Right lobe of liver (tissue), 6 donors: ENCODE measurements at regions not wholly inside any gene's neighbourhood (a gene's known extent, or its start where the extent isn't known, plus 50 kb on each side); places are given as distances from the start of the nearest gene placed in this dataset.
"Not testable (repeated sequence)": the region's sequence is repeated elsewhere in the genome, so short reads cannot be mapped to it uniquely, and the experiment has no call there.

Experiments used
- ATAC-seq, 4 donors: fragments of 200-7000 bp; cut with Tn5 transposase; one replicate each; pipeline ENCODE4 v1.9.1; 2020; ENCODE audit warnings: mild to moderate bottlenecking in 4 of 4, moderate library complexity in 4 of 4
- DNase-seq, 3 donors: peaks; one replicate each; pipeline ENCODE4 v3.0.0-alpha.2; 2020
- H3K27ac ChIP-seq, 3 donors: fragments of 200-600 bp; one replicate each; pipeline ENCODE4 v1.8.0; 2022
- H3K27me3 ChIP-seq, 2 donors: fragments of 200-600 bp; one replicate each; pipeline ENCODE4 v1.8.0; 2022
- H3K36me3 ChIP-seq, 4 donors: fragments of 200-600 bp; sonication (generic) in 1 of 4; one replicate each; pipeline versions ENCODE4 v1.5.1 to v1.8.0; 2017 to 2022; ENCODE audit warnings: control low read depth in 1 of 4
- H3K4me1 ChIP-seq, 4 donors: fragments of 200-600 bp; sonication (generic) in 1 of 4; one replicate each; pipeline versions ENCODE4 v1.5.1 to v1.8.0; 2017 to 2022; ENCODE audit warnings: control low read depth in 1 of 4
- H3K4me3 ChIP-seq, 3 donors: fragments of 200-600 bp; one replicate each; pipeline ENCODE4 v1.8.0; 2022
- H3K9me3 ChIP-seq, 4 donors: fragments of 200-600 bp; sonication (generic) in 1 of 4; one replicate each; pipeline versions ENCODE4 v1.5.1 to v1.8.0; 2017 to 2022; ENCODE audit warnings: control low read depth in 1 of 4
- CTCF ChIP-seq, 4 donors: fragments of 200-600 bp in 3 of 4; fragments of 450-650 bp in 1 of 4; IDR thresholded peaks; one replicate each; pipeline versions ENCODE4 v1.5.1 to v1.8.0; 2016 to 2022; ENCODE audit warnings: antibody characterized with exemption in 4 of 4, mild to moderate bottlenecking in 2 of 4
- POLR2A ChIP-seq: fragments of 450-650 bp; IDR thresholded peaks from one replicate; pipeline ENCODE4 v1.6.1; 2017; ENCODE audit warnings: antibody characterized with exemption, mild to moderate bottlenecking
- WGBS: methylation state at CpG from one replicate; pipeline ENCODE4 v1.1.6; 2018; ENCODE audit warnings: low coverage, low lambda C conversion rate; ENCODE audit not compliant: insufficient coverage; ENCODE audit errors: missing lambda C conversion rate; 5-methylcytosine and 5-hydroxymethylcytosine counted together
- intact Hi-C, 2 donors: fragments of 100-400 bp; cut with DNase I; formaldehyde crosslinking; loops; one replicate each; pipeline versions ENCODE4 v1.11.2 to v1.14.1; 2022
- donor health status: DM: no; HTN: yes; CAD: no.
- donor health status: DM: no; HTN: no; CAD: no.
- donor health status: DM: no; HTN: no; CAD: no.
- donor health status: DM: no; HTN: yes; CAD: no.
- donor health status: DM: no; HTN: yes; CAD: no.

DNA sequence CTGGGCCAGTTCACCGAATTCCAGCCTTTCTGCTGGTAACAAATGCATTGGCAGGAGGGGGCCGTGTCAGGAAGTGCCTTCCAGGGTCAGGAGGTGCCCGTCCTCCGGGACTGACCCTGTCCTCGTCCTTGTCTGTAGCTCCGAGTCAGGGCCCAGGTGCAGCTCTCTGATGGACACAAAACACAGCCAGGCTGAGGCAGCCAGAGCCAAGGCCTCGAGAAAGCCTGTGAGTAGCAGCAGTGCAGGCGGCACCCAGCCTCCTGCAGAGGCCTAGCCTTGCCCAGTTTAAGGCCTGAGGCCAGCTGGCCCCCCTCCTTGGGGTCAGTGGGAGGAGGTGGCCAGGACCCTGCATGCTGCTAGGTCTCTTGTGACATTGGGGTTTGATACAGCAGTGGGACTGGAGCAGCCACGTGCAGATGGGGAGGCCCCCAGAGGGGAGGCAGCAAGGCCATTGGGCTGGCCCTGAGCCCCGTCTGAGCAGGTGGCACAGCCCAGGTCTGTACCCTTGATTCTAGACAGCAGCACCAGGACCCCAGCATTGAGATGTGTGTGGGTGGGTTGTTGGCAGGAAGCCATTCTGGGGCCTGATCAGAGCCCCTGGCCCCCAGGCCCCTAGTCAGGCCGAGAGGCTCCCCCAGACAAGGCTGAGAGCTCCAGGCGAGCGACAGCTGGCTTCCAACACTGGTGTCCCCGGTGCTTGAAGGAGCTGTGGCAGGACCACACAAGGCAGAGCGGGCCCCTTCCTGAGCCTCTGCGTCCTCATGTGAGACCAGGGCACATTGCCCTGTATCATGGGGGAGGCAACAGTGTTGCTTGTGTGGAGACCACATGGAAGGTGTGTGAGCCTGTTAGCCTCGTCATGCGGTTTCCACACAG is 196.9 kb downstream of the LIPI start:
- H3K27me3 ChIP-seq, ATAC-seq, H3K4me3 ChIP-seq, H3K4me1 ChIP-seq, H3K27ac ChIP-seq, H3K9me3 ChIP-seq, DNase-seq, intact Hi-C loops, H3K36me3 ChIP-seq: not testable (repeated sequence)
- 100% methylated on average over 1 of the region's 18 CpGs for WGBS

DNA sequence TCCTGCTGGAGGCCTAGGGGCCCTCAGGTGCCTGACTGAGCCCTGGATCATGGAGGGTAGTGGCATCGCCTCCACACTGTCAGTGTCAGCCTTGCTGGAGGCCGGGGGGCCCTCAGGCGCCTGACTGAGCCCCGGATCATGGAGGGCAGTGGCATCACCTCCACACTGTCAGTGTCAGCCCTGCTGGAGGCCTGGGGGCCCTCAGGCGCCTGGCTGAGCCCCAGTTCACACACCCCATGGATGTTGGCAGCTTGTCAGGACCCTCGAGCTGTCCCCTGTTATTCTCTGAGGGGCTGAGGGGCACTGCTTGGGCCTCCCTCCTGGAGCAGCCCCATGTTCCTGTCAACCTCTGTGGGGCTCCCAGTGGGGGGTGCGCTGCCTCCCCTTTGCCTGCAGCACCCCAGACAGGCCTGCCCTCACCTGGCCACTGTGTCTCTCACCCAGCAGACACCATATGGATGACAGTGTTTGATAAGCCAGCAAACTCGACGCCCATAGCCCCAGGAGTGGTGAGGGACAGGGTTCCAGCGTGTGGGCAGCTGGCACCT is 197.6 kb downstream of the LIPI start:
- H3K36me3 ChIP-seq: no peaks in the 10 kb centered on the region
- no CpG with 5 or more reads among the region's 10 CpGs for WGBS
- no peaks in the 10 kb centered on the region for H3K4me1 ChIP-seq
- DNase-seq (no peak), ATAC-seq (no peak)
- no peak overlapping the region for H3K27ac ChIP-seq
- TF ChIP-seq POLR2A (no peak), CTCF (IDR thresholded peaks at IDR 0.05) (no peak)
- no peaks in the 10 kb centered on the region for H3K27me3 ChIP-seq
- intact Hi-C loops: no loop called here
- H3K9me3 ChIP-seq: no peaks in the 10 kb centered on the region
- no peak overlapping the region for H3K4me3 ChIP-seq

DNA sequence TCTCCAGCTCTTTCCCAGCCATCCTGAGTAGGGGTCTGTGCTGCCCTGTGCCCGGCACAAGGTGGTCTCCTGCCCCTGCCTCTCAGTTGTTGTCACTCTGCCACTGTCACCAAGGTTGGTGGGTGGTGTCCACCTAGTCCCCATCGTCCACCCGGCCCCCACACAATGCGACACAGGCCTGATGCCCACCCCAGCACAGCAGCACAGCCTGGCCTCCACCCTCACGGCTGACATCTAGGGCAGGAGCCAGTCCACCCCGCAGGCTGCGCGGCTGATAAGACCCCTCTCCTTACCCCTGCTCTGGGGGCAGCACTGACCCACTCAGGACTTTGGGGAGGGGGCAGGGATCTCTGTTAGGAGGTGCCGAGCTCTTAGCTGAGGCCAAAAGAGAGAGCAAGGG is 198.3 kb downstream of the LIPI start:
- ATAC-seq (no peak), DNase-seq (no peak)
- Histone ChIP-seq H3K4me1 (no peaks in the 10 kb centered on the region), H3K4me3 (no peak overlapping the region), H3K9me3 (no peaks in the 10 kb centered on the region), H3K27me3 (no peaks in the 10 kb centered on the region), H3K36me3 (no peaks in the 10 kb centered on the region), H3K27ac (no peak overlapping the region)
- TF ChIP-seq CTCF (IDR thresholded peaks at IDR 0.05) (no peak), POLR2A (no peak)
- 85% methylated on average over 4 of the region's 9 CpGs for WGBS
- intact Hi-C loops: no loop called here

DNA sequence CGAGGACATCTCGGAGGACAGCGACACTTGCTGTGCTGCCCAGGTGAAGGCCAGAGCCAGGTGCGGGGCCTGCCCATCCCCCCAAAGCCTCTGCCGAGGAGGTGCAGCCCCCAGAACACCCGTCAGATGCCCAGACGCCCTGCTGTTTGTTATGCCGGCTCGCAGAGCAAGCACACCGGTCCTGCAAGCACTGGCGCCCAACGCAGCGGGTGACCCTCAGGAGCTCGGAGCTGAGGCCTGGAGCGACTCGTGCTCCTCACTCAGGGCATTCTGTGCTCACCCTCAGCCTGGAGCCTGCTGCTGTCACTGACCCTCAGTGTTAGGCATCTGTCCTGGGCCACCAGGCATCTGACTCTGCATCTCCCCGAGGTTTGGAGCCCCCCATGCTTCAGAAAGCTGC is 199.0 kb downstream of the LIPI start:
- not testable (repeated sequence) for DNase-seq

DNA sequence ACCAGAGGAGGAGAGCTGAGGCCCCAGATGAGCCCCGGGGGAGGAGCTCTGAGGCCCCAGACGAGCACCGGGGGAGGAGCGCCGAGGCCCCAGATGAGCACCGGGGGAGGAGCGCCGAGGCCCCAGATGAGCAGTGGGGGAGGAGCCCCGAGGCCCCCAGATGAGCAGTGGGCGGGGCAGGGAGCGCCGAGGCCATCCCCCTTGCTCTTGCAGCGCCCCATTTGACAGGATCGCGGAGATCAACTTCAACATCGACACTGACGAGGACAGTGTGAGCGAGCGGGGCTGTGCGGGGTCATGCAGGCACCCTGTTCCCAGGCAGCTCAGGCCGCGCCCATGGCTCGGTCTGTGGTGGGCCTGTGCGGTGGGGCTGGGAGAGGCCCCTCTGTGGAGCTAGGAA is 199.6 kb downstream of the LIPI start:
- H3K27me3 ChIP-seq, DNase-seq, H3K4me1 ChIP-seq, H3K9me3 ChIP-seq, ATAC-seq, H3K36me3 ChIP-seq, intact Hi-C loops, H3K27ac ChIP-seq, H3K4me3 ChIP-seq: not testable (repeated sequence)
- no CpG with 5 or more reads among the region's 24 CpGs for WGBS

More for the DNA sequence above, 199.0 kb downstream of the LIPI start:
- ATAC-seq, H3K9me3 ChIP-seq, H3K36me3 ChIP-seq, H3K27me3 ChIP-seq, intact Hi-C loops, H3K4me1 ChIP-seq, H3K4me3 ChIP-seq, H3K27ac ChIP-seq: not testable (repeated sequence)
- no CpG with 5 or more reads among the region's 17 CpGs for WGBS

- H3K27me3 ChIP-seq: no peaks in the 10 kb centered on the region
- no peaks in the 10 kb centered on the region for H3K36me3 ChIP-seq
- no peak for ATAC-seq
- intact Hi-C loops: no loop called here
- no peak overlapping the region for H3K4me3 ChIP-seq
- TF ChIP-seq CTCF (IDR thresholded peaks at IDR 0.05) (no peak), POLR2A (no peak)
- DNase-seq: no peak
- H3K27ac ChIP-seq: no peak overlapping the region
- H3K4me1 ChIP-seq: no peaks in the 10 kb centered on the region
- 69% methylated on average over 2 of the region's 8 CpGs for WGBS
- H3K9me3 ChIP-seq: no peaks in the 10 kb centered on the region
Measured at GRCh38 chr21:14010729-14011128, 200.0 kb downstream of the LIPI start.

DNA sequence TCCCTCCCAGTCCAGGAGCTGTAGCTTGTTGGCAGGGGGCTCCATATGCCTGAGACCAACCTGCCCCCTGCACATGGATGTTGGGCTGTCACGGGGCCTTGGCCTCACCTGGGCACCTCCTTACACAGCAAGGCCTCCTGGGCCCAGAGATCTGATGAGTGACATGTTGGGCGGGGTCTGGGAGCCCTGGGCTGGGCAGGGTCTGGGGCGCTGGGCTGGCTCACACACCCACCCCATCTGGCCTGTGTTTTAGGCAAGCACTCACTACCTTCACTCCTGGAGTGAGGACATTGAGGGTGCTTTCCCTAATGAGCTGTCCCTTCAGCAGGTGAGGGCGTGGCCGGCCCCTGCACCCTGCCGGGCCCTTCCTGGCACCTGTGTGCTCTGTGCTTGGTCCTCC is 200.8 kb downstream of the LIPI start:
- H3K27ac ChIP-seq, ATAC-seq, H3K4me3 ChIP-seq, H3K9me3 ChIP-seq, intact Hi-C loops, H3K36me3 ChIP-seq, H3K4me1 ChIP-seq, DNase-seq, H3K27me3 ChIP-seq: not testable (repeated sequence)
- 67% methylated on average over 3 of the region's 6 CpGs for WGBS

- DNase-seq, intact Hi-C loops: not testable (repeated sequence)
Measured at GRCh38 chr21:14009238-14009981, 201.3 kb downstream of the LIPI start.

More at GRCh38 chr21:14009238-14009981, 201.3 kb downstream of the LIPI start:
- not testable (repeated sequence) for H3K36me3 ChIP-seq, ATAC-seq, H3K4me1 ChIP-seq, H3K27me3 ChIP-seq, H3K27ac ChIP-seq, H3K4me3 ChIP-seq, H3K9me3 ChIP-seq
- WGBS: 60% methylated on average over 1 of the region's 22 CpGs
